ENCODE measurements at regions not wholly inside any gene's neighbourhood (a gene's known extent, or its start where the extent isn't known, plus 50 kb on each side); places are given as distances from the start of the nearest gene placed in this dataset.

DNA sequence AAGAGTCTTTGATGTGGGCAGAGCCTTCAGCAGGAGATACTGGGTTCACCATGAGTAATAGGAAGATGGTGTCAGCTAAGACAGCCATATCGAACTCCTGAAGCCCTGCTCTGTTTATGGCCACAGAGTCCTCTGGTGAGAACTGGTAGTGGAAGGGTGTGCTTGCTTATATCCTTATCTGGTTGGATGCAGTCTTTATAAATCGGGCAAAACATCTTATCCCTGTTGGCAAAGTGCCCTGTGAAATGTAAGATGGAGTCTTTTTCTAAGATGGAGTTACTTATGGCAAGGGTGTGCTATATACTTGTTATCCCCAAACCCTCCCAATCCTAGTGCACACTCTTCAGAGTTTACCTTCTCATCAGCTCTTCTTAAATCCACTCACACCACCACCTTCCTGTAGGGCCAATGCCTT, 190.8 kb upstream of the PARD3B start:
- no peak for TF ChIP-seq POLR2A (IDR thresholded peaks at IDR 0.05)
- TF ChIP-seq, protein P1, sequence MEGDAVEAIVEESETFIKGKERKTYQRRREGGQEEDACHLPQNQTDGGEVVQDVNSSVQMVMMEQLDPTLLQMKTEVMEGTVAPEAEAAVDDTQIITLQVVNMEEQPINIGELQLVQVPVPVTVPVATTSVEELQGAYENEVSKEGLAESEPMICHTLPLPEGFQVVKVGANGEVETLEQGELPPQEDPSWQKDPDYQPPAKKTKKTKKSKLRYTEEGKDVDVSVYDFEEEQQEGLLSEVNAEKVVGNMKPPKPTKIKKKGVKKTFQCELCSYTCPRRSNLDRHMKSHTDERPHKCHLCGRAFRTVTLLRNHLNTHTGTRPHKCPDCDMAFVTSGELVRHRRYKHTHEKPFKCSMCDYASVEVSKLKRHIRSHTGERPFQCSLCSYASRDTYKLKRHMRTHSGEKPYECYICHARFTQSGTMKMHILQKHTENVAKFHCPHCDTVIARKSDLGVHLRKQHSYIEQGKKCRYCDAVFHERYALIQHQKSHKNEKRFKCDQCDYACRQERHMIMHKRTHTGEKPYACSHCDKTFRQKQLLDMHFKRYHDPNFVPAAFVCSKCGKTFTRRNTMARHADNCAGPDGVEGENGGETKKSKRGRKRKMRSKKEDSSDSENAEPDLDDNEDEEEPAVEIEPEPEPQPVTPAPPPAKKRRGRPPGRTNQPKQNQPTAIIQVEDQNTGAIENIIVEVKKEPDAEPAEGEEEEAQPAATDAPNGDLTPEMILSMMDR (IDR thresholded peaks at IDR 0.05) = no peak
